ENCODE measurements at regions not wholly inside any gene's neighbourhood (a gene's known extent, or its start where the extent isn't known, plus 50 kb on each side); places are given as distances from the start of the nearest gene placed in this dataset.

- DNase-seq, result no peak
- Histone ChIP-seq H3K27me3 (ENCODE audit: insufficient read depth) (no peaks in the 10 kb centered on the region), H3K9me2 (no peaks in the 10 kb centered on the region), H2AFZ (ENCODE audit: low read depth) (no peak overlapping the region), H3K4me3 (ENCODE audit: low read depth in 2 of 2, low read length in 1 of 2) (no peak overlapping the region), H3K9ac (no peak overlapping the region), H3K79me2 (ENCODE audit: insufficient read depth) (no peaks in the 10 kb centered on the region), H3K27ac (ENCODE audit: low read depth in 2 of 2, low read length in 1 of 2) (no peak overlapping the region), H3K9me3 (no peaks in the 10 kb centered on the region), H3F3A (replicated peaks; ENCODE audit: insufficient read depth) (no peaks in the 10 kb centered on the region), H3K4me1 (ENCODE audit: control insufficient read depth in 1 of 2, insufficient read depth in 2 of 2, low read depth in 1 of 2, low read length in 1 of 2) (no peaks in the 10 kb centered on the region), H4K20me1 (ENCODE audit: insufficient read depth) (no peaks in the 10 kb centered on the region), H3K4me2 (no peak overlapping the region), H3K36me3 (replicated peaks in 1 of 2; ENCODE audit: control insufficient read depth in 1 of 2, insufficient read depth in 2 of 2, low read length in 1 of 2) (no peaks in the 10 kb centered on the region)
- 8% methylated on average over 3 of the region's 3 CpGs for WGBS (ENCODE audit: low lambda C conversion rate)
- ChIA-PET CTCF (interaction anchor here (0.7 kb wide), 1 partner anchor 8 kb away, joined by 3 read pairs; no protein-coding TSS in a partner anchor), POLR2A (no interaction called here)
- TF ChIP-seq IRF3 (IDR thresholded peaks at IDR 0.05; ENCODE audit: low read depth, low read length) (no peak), RFX5 (IDR thresholded peaks at IDR 0.05; ENCODE audit: low read length) (no peak), RAD21 (IDR thresholded peaks at IDR 0.05; ENCODE audit: low read length) (no peak), USF1 (IDR thresholded peaks at IDR 0.05; ENCODE audit: borderline replicate concordance, low read depth) (no peak), CHD2 (IDR thresholded peaks at IDR 0.05; ENCODE audit: low read length, partially characterized antibody) (no peak), YY1 (IDR thresholded peaks at IDR 0.05; ENCODE audit: low read depth) (no peak), NFIC (IDR thresholded peaks at IDR 0.05; ENCODE audit: borderline replicate concordance) (no peak), RXRA (IDR thresholded peaks at IDR 0.05; ENCODE audit: borderline replicate concordance, low read depth) (no peak), ZBTB33 (IDR thresholded peaks at IDR 0.05; ENCODE audit: borderline replicate concordance, low read depth) (no peak)
These were observed 151.4 kb downstream of the VCX3A start for GRCh38 chrX:6383488-6383887.

- 26% methylated on average over 9 of the region's 9 CpGs for WGBS (ENCODE audit: low lambda C conversion rate)
- H3K4me3 ChIP-seq (ENCODE audit: low read depth in 2 of 2, low read length in 1 of 2), result no peak overlapping the region
- H3K27ac ChIP-seq (ENCODE audit: low read depth in 2 of 2, low read length in 1 of 2), result no peak overlapping the region
- no peak overlapping the region for H3K4me2 ChIP-seq
- H3K4me1 ChIP-seq (ENCODE audit: control insufficient read depth in 1 of 2, insufficient read depth in 2 of 2, low read depth in 1 of 2, low read length in 1 of 2), result no peaks in the 10 kb centered on the region
- H3K27me3 ChIP-seq (ENCODE audit: insufficient read depth), result no peaks in the 10 kb centered on the region
- POLR2A ChIA-PET, result no interaction called here
- TF ChIP-seq FOXM1 (IDR thresholded peaks at IDR 0.05; ENCODE audit: low read depth), result no peak
- no peak for TF ChIP-seq ZBTB33 (IDR thresholded peaks at IDR 0.05; ENCODE audit: borderline replicate concordance, low read depth)
- no peaks in the 10 kb centered on the region for H3K36me3 ChIP-seq (replicated peaks in 1 of 2; ENCODE audit: control insufficient read depth in 1 of 2, insufficient read depth in 2 of 2, low read length in 1 of 2)
- H3K9me2 ChIP-seq, result no peaks in the 10 kb centered on the region
- H3F3A ChIP-seq (replicated peaks; ENCODE audit: insufficient read depth), result no peaks in the 10 kb centered on the region
- no peaks in the 10 kb centered on the region for H3K79me2 ChIP-seq (ENCODE audit: insufficient read depth)
- CTCF ChIA-PET, result no interaction called here
- no peak for DNase-seq
- no peak overlapping the region for H2AFZ ChIP-seq (ENCODE audit: low read depth)
- no peaks in the 10 kb centered on the region for H3K9me3 ChIP-seq
- H4K20me1 ChIP-seq (ENCODE audit: insufficient read depth), result no peaks in the 10 kb centered on the region
- H3K9ac ChIP-seq, result no peak overlapping the region
These were observed 152.6 kb downstream of the VCX3A start for GRCh38 chrX:6382284-6382683.
